BLaER1 (cell line): ENCODE measurements at regions not wholly inside any gene's neighbourhood (a gene's known extent, or its start where the extent isn't known, plus 50 kb on each side); places are given as distances from the start of the nearest gene placed in this dataset.
"Not testable (repeated sequence)": the region's sequence is repeated elsewhere in the genome, so short reads cannot be mapped to it uniquely, and the experiment has no call there.

ENCODE experiments used
- H3K27ac ChIP-seq: shearing (Covaris generic); formaldehyde crosslinking; 2 replicates; pipeline ENCODE4 v1.8.1; 2022
- H3K27me3 ChIP-seq: shearing (Covaris generic); formaldehyde crosslinking; 2 replicates; pipeline ENCODE4 v1.8.1; 2022
- H3K36me3 ChIP-seq: shearing (Covaris generic); formaldehyde crosslinking; 2 replicates; pipeline ENCODE4 v1.8.1; 2022
- H3K4me1 ChIP-seq: shearing (Covaris generic); formaldehyde crosslinking; 2 replicates; pipeline ENCODE4 v1.8.1; 2022
- H3K4me2 ChIP-seq: shearing (Covaris generic); formaldehyde crosslinking; 2 replicates; pipeline ENCODE4 v1.8.1; 2022
- H3K4me3 ChIP-seq: shearing (Covaris generic); formaldehyde crosslinking; 2 replicates; pipeline ENCODE4 v1.8.1; 2022
- H3K9ac ChIP-seq: shearing (Covaris generic); formaldehyde crosslinking; 2 replicates; pipeline ENCODE4 v1.8.1; 2022
- H3K9me3 ChIP-seq: shearing (Covaris generic); formaldehyde crosslinking; 2 replicates; pipeline ENCODE4 v1.8.1; 2022
- H4K20me1 ChIP-seq: shearing (Covaris generic); formaldehyde crosslinking; 2 replicates; pipeline ENCODE4 v1.8.1; 2022
- Cebpa-rat ChIP-seq: shearing (Covaris generic); IDR thresholded peaks from 2 replicates; pipeline ENCODE4 v1.8.1; 2022

GRCh38 chr5:174625591-174626350 is 98.6 kb upstream of the MSX2 start:
- no peaks in the 10 kb centered on the region for H3K4me1 ChIP-seq
- no peaks in the 10 kb centered on the region for H3K36me3 ChIP-seq
- no peak overlapping the region for H3K4me3 ChIP-seq
- no peak overlapping the region for H3K27ac ChIP-seq
- H4K20me1 ChIP-seq, result no peaks in the 10 kb centered on the region
- no peaks in the 10 kb centered on the region for H3K9me3 ChIP-seq
- no peak overlapping the region for H3K9ac ChIP-seq
- H3K4me2 ChIP-seq, result no peak overlapping the region
- no peaks in the 10 kb centered on the region for H3K27me3 ChIP-seq
- no peak for TF ChIP-seq Cebpa-rat

- H4K20me1 ChIP-seq, result no peaks in the 10 kb centered on the region
- H3K4me3 ChIP-seq, result no peak overlapping the region
- H3K27me3 ChIP-seq, result no peaks in the 10 kb centered on the region
- H3K27ac ChIP-seq, result no peak overlapping the region
- H3K9ac ChIP-seq, result no peak overlapping the region
- no peak overlapping the region for H3K4me2 ChIP-seq
- no peaks in the 10 kb centered on the region for H3K4me1 ChIP-seq
- H3K36me3 ChIP-seq, result no peaks in the 10 kb centered on the region
- H3K9me3 ChIP-seq, result no peaks in the 10 kb centered on the region
- no peak for TF ChIP-seq Cebpa-rat
Observed at GRCh38 chr5:174626369-174626920, 97.9 kb upstream of the MSX2 start.

GRCh38 chr5:174636094-174636493 is 88.3 kb upstream of the MSX2 start:
- H3K4me2 ChIP-seq, result no peak overlapping the region
- H3K9me3 ChIP-seq, result no peaks in the 10 kb centered on the region
- no peak overlapping the region for H3K9ac ChIP-seq
- H3K27me3 ChIP-seq, result no peaks in the 10 kb centered on the region
- no peaks in the 10 kb centered on the region for H4K20me1 ChIP-seq
- no peak overlapping the region for H3K27ac ChIP-seq
- H3K4me1 ChIP-seq, result no peaks in the 10 kb centered on the region
- H3K4me3 ChIP-seq, result no peak overlapping the region
- no peaks in the 10 kb centered on the region for H3K36me3 ChIP-seq
- no peak for TF ChIP-seq Cebpa-rat

- Histone ChIP-seq H3K4me2 (no peak overlapping the region), H3K4me1 (no peaks in the 10 kb centered on the region), H4K20me1 (no peaks in the 10 kb centered on the region), H3K9ac (no peak overlapping the region), H3K27me3 (no peaks in the 10 kb centered on the region), H3K9me3 (0 out of 2 replicates have a peak, but pooled peaks cover 10% of the 10 kb centered on the region), H3K36me3 (no peaks in the 10 kb centered on the region), H3K4me3 (no peak overlapping the region), H3K27ac (no peak overlapping the region)
- no peak for TF ChIP-seq Cebpa-rat
Observed at GRCh38 chr5:174642816-174643405, 81.5 kb upstream of the MSX2 start.

- no peak overlapping the region for H3K9ac ChIP-seq
- no peaks in the 10 kb centered on the region for H3K27me3 ChIP-seq
- H3K4me3 ChIP-seq, result no peak overlapping the region
- H3K36me3 ChIP-seq, result no peaks in the 10 kb centered on the region
- TF ChIP-seq Cebpa-rat, result no peak
- no peaks in the 10 kb centered on the region for H4K20me1 ChIP-seq
- H3K4me1 ChIP-seq, result no peaks in the 10 kb centered on the region
- no peak overlapping the region for H3K27ac ChIP-seq
- H3K9me3 ChIP-seq, result peaks cover 16% of the 10 kb centered on the region; the same call in 1 of the 2 replicates
- H3K4me2 ChIP-seq, result no peak overlapping the region
Observed at GRCh38 chr5:174644436-174644835, 79.9 kb upstream of the MSX2 start.

GRCh38 chr5:174644923-174645322 is 79.5 kb upstream of the MSX2 start:
- no peak overlapping the region for H3K27ac ChIP-seq
- no peaks in the 10 kb centered on the region for H3K36me3 ChIP-seq
- peaks cover 16% of the 10 kb centered on the region; the same call in 1 of the 2 replicates for H3K9me3 ChIP-seq
- no peaks in the 10 kb centered on the region for H3K4me1 ChIP-seq
- no peak overlapping the region for H3K4me2 ChIP-seq
- no peak overlapping the region for H3K9ac ChIP-seq
- no peaks in the 10 kb centered on the region for H3K27me3 ChIP-seq
- no peak for TF ChIP-seq Cebpa-rat
- no peak overlapping the region for H3K4me3 ChIP-seq
- H4K20me1 ChIP-seq, result no peaks in the 10 kb centered on the region

- no peaks in the 10 kb centered on the region for H3K36me3 ChIP-seq
- H3K27ac ChIP-seq, result no peak overlapping the region
- no peak for TF ChIP-seq Cebpa-rat
- H3K9me3 ChIP-seq, result peaks cover 16% of the 10 kb centered on the region; the same call in 1 of the 2 replicates
- H3K4me3 ChIP-seq, result no peak overlapping the region
- H4K20me1 ChIP-seq, result no peaks in the 10 kb centered on the region
- H3K27me3 ChIP-seq, result no peaks in the 10 kb centered on the region
- H3K9ac ChIP-seq, result no peak overlapping the region
- H3K4me1 ChIP-seq, result no peaks in the 10 kb centered on the region
- H3K4me2 ChIP-seq, result no peak overlapping the region
Observed at GRCh38 chr5:174645677-174646076, 78.7 kb upstream of the MSX2 start.

GRCh38 chr5:174648618-174649017 is 75.8 kb upstream of the MSX2 start:
- not testable (repeated sequence) for H3K4me2 ChIP-seq, H3K27ac ChIP-seq

GRCh38 chr5:174649391-174649790 is 75.0 kb upstream of the MSX2 start:
- H4K20me1 ChIP-seq, result no peaks in the 10 kb centered on the region
- no peak overlapping the region for H3K9ac ChIP-seq
- H3K36me3 ChIP-seq, result no peaks in the 10 kb centered on the region
- no peaks in the 10 kb centered on the region for H3K27me3 ChIP-seq
- H3K9me3 ChIP-seq, result peaks cover 16% of the 10 kb centered on the region; the same call in 1 of the 2 replicates
- H3K4me3 ChIP-seq, result no peak overlapping the region
- no peak overlapping the region for H3K4me2 ChIP-seq
- H3K27ac ChIP-seq, result no peak overlapping the region
- H3K4me1 ChIP-seq, result no peaks in the 10 kb centered on the region
- TF ChIP-seq Cebpa-rat, result no peak

More at GRCh38 chr5:174648618-174649017, 75.8 kb upstream of the MSX2 start:
- H3K9me3 ChIP-seq, result peaks cover 16% of the 10 kb centered on the region; the same call in 1 of the 2 replicates
- H3K4me3 ChIP-seq, H3K27me3 ChIP-seq, H4K20me1 ChIP-seq, H3K4me1 ChIP-seq, H3K36me3 ChIP-seq, H3K9ac ChIP-seq: not testable (repeated sequence)

GRCh38 chr5:174654442-174654841 is 69.9 kb upstream of the MSX2 start:
- Histone ChIP-seq H3K4me2 (no peak overlapping the region), H3K9ac (no peak overlapping the region), H3K9me3 (no peaks in the 10 kb centered on the region), H3K4me3 (no peak overlapping the region), H3K27ac (no peak overlapping the region), H3K27me3 (no peaks in the 10 kb centered on the region), H3K36me3 (no peaks in the 10 kb centered on the region), H4K20me1 (no peaks in the 10 kb centered on the region), H3K4me1 (no peaks in the 10 kb centered on the region)
- TF ChIP-seq Cebpa-rat, result no peak
